ENCODE measurements at regions not wholly inside any gene's neighbourhood (a gene's known extent, or its start where the extent isn't known, plus 50 kb on each side); places are given as distances from the start of the nearest gene placed in this dataset.

- Histone ChIP-seq H3K4me3 (ENCODE audit: low read depth, low read length) (no peak overlapping the region), H3K27me3 (replicated peaks) (no peaks in the 10 kb centered on the region), H3K36me3 (replicated peaks) (no peaks in the 10 kb centered on the region), H3K27ac (no peak overlapping the region)
- in situ Hi-C loops (cut with HindIII; ENCODE audit: low pct_ligation_motif_present, low sequenced_read_pairs): no loop called here
- no peak for DNase-seq
- TF ChIP-seq CTCF (IDR thresholded peaks at IDR 0.05; ENCODE audit: low read depth, low read length, missing control alignments): no peak
Observed at GRCh38 chr3:76969996-76970615, 69.8 kb upstream of the ROBO2 start.

- Histone ChIP-seq H3K4me3 (ENCODE audit: low read depth, low read length) (no peak overlapping the region), H3K27me3 (replicated peaks) (no peaks in the 10 kb centered on the region), H3K27ac (no peak overlapping the region), H3K36me3 (replicated peaks) (no peaks in the 10 kb centered on the region)
- TF ChIP-seq CTCF (IDR thresholded peaks at IDR 0.05; ENCODE audit: low read depth, low read length, missing control alignments): no peak
- in situ Hi-C loops (cut with HindIII; ENCODE audit: low pct_ligation_motif_present, low sequenced_read_pairs): no loop called here
- no peak for DNase-seq
Observed at GRCh38 chr3:76972624-76973296, 67.1 kb upstream of the ROBO2 start.

- in situ Hi-C loops (cut with HindIII; ENCODE audit: low pct_ligation_motif_present, low sequenced_read_pairs): no loop called here
- no peaks in the 10 kb centered on the region for H3K27me3 ChIP-seq (replicated peaks)
- no peak for TF ChIP-seq CTCF (IDR thresholded peaks at IDR 0.05; ENCODE audit: low read depth, low read length, missing control alignments)
- no peak overlapping the region for H3K27ac ChIP-seq
- DNase-seq: no peak
- no peak overlapping the region for H3K4me3 ChIP-seq (ENCODE audit: low read depth, low read length)
- no peaks in the 10 kb centered on the region for H3K36me3 ChIP-seq (replicated peaks)
Observed at GRCh38 chr3:76976996-76977395, 62.9 kb upstream of the ROBO2 start.

GRCh38 chr3:76985645-76986044, 54.3 kb upstream of the ROBO2 start:
- Histone ChIP-seq H3K36me3 (replicated peaks) (no peaks in the 10 kb centered on the region), H3K27ac (no peak overlapping the region), H3K4me3 (ENCODE audit: low read depth, low read length) (no peak overlapping the region), H3K27me3 (replicated peaks) (no peaks in the 10 kb centered on the region)
- TF ChIP-seq CTCF (IDR thresholded peaks at IDR 0.05; ENCODE audit: low read depth, low read length, missing control alignments): no peak
- DNase-seq: no peak
- in situ Hi-C loops (cut with HindIII; ENCODE audit: low pct_ligation_motif_present, low sequenced_read_pairs): no loop called here

- in situ Hi-C loops (cut with HindIII; ENCODE audit: low pct_ligation_motif_present, low sequenced_read_pairs): no loop called here
- Histone ChIP-seq H3K4me3 (ENCODE audit: low read depth, low read length) (no peak overlapping the region), H3K27me3 (replicated peaks) (no peaks in the 10 kb centered on the region), H3K36me3 (replicated peaks) (no peaks in the 10 kb centered on the region), H3K27ac (no peak overlapping the region)
- no peak for TF ChIP-seq CTCF (IDR thresholded peaks at IDR 0.05; ENCODE audit: low read depth, low read length, missing control alignments)
- DNase-seq: no peak
Observed at GRCh38 chr3:76986876-76987474, 52.9 kb upstream of the ROBO2 start.

All from brain microvascular endothelial cell (primary cell).